DOHH2 (cell line): ENCODE measurements at regions not wholly inside any gene's neighbourhood (a gene's known extent, or its start where the extent isn't known, plus 50 kb on each side); places are given as distances from the start of the nearest gene placed in this dataset.

Source experiments
- H3F3A ChIP-seq: fragments of 200-600 bp; sonication (generic), shearing (Covaris generic); 2 replicates; pipeline ENCODE4 v1.6.0; 2016; ENCODE audit warnings: antibody characterized with exemption, mild to moderate bottlenecking; ENCODE audit not compliant: control insufficient read depth, insufficient read depth
- H3K27ac ChIP-seq: fragments of 200-600 bp; sonication (generic); 2 replicates; pipeline ENCODE4 v1.5.1; 2014; ENCODE audit warnings: low read depth, mild to moderate bottlenecking, low read length, moderate library complexity
- H3K27me3 ChIP-seq: fragments of 200-600 bp; sonication (generic); 2 replicates; pipeline ENCODE4 v1.6.1; 2014; ENCODE audit warnings: mild to moderate bottlenecking, low read length, mixed read lengths; ENCODE audit not compliant: control insufficient read depth
- H3K36me3 ChIP-seq: fragments of 200-600 bp; sonication (generic); 2 replicates; pipeline ENCODE4 v1.6.1; 2014; ENCODE audit warnings: mild to moderate bottlenecking, low read length, moderate library complexity, mixed read lengths; ENCODE audit not compliant: control insufficient read depth
- H3K4me1 ChIP-seq: fragments of 200-600 bp; sonication (generic); 2 replicates; pipeline ENCODE4 v1.6.1; 2014; ENCODE audit warnings: mild to moderate bottlenecking, low read length, mixed read lengths; ENCODE audit not compliant: control insufficient read depth
- H3K4me2 ChIP-seq: fragments of 200-600 bp; sonication (generic); 2 replicates; pipeline ENCODE4 v1.6.0; 2014; ENCODE audit warnings: mild to moderate bottlenecking, low read length, moderate library complexity
- H3K4me3 ChIP-seq: fragments of 200-600 bp; sonication (generic); 2 replicates; pipeline ENCODE4 v1.5.1; 2014; ENCODE audit warnings: mild to moderate bottlenecking, low read length, mixed read lengths
- H3K79me2 ChIP-seq: fragments of 200-600 bp; sonication (generic); 2 replicates; pipeline ENCODE4 v1.6.1; 2014; ENCODE audit warnings: mild to moderate bottlenecking, low read length, mixed read lengths; ENCODE audit not compliant: control insufficient read depth
- H3K9me2 ChIP-seq: fragments of 200-600 bp; sonication (generic); replicated peaks from 2 replicates; pipeline ENCODE4 v1.6.1; 2014; ENCODE audit warnings: mild to moderate bottlenecking, low read length, mixed read lengths; ENCODE audit not compliant: control insufficient read depth
- H3K9me3 ChIP-seq: fragments of 200-600 bp; sonication (generic); 2 replicates; pipeline ENCODE4 v1.6.1; 2014; ENCODE audit warnings: antibody characterized with exemption, low read length, mixed read lengths; ENCODE audit not compliant: control insufficient read depth, insufficient read depth
- H4K20me1 ChIP-seq: fragments of 200-600 bp; sonication (generic); 2 replicates; pipeline ENCODE4 v1.6.0; 2014; ENCODE audit warnings: low read depth, mild to moderate bottlenecking, antibody characterized with exemption, low read length, moderate library complexity; ENCODE audit not compliant: control insufficient read depth, insufficient read depth
- EZH2phosphoT487 ChIP-seq: fragments of 200-600 bp; sonication (generic); IDR thresholded peaks from 2 replicates; pipeline ENCODE4 v1.6.1; 2017; ENCODE audit warnings: borderline replicate concordance, mild to moderate bottlenecking, antibody characterized with exemption, low read length, moderate library complexity, mixed read lengths
- TF ChIP-seq, protein P1 (sequence below): fragments of 200-600 bp; sonication (generic); IDR thresholded peaks from one replicate; pipeline ENCODE4 v1.5.1; 2014; ENCODE audit warnings: antibody characterized with exemption, mild to moderate bottlenecking, low read depth, low read length; ENCODE audit not compliant: poor library complexity, severe bottlenecking

GRCh38 chr12:83408146-83408545 lies 721.4 kb downstream of the TMTC2 start:
- Histone ChIP-seq H3K36me3 (no peaks in the 10 kb centered on the region), H3K4me3 (no peak overlapping the region), H3K9me3 (no peaks in the 10 kb centered on the region), H3K9me2 (no peaks in the 10 kb centered on the region), H3K4me1 (no peaks in the 10 kb centered on the region), H3F3A (no peaks in the 10 kb centered on the region), H3K27ac (no peak overlapping the region), H4K20me1 (no peaks in the 10 kb centered on the region), H3K4me2 (no peak overlapping the region), H3K27me3 (no peaks in the 10 kb centered on the region), H3K79me2 (no peaks in the 10 kb centered on the region)
- no peak for TF ChIP-seq EZH2phosphoT487
- TF ChIP-seq, protein P1, sequence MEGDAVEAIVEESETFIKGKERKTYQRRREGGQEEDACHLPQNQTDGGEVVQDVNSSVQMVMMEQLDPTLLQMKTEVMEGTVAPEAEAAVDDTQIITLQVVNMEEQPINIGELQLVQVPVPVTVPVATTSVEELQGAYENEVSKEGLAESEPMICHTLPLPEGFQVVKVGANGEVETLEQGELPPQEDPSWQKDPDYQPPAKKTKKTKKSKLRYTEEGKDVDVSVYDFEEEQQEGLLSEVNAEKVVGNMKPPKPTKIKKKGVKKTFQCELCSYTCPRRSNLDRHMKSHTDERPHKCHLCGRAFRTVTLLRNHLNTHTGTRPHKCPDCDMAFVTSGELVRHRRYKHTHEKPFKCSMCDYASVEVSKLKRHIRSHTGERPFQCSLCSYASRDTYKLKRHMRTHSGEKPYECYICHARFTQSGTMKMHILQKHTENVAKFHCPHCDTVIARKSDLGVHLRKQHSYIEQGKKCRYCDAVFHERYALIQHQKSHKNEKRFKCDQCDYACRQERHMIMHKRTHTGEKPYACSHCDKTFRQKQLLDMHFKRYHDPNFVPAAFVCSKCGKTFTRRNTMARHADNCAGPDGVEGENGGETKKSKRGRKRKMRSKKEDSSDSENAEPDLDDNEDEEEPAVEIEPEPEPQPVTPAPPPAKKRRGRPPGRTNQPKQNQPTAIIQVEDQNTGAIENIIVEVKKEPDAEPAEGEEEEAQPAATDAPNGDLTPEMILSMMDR: no peak

- no peaks in the 10 kb centered on the region for H3K9me2 ChIP-seq
These were observed 717.8 kb downstream of the TMTC2 start for GRCh38 chr12:83404521-83404920.

DNA sequence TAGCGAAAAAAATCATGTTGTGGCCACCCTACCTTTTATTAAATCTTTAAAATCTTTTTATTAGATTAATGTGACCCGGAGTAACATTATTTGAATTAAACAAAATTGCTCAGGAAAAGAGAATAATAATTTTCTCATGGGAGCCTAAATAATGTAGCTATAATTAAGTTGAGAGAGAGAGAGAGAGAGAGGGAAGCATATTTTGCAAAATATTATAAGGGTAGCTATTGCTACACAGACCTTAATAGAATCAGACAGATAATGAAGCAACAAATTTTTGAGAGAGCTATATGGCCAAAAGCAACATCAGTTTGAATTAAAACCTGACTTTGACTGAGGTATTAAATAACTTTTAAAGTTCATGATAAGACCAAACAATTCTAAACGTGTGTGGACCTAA lies 703.5 kb downstream of the TMTC2 start:
- no peaks in the 10 kb centered on the region for H3K4me1 ChIP-seq
- H3K9me2 ChIP-seq: no peaks in the 10 kb centered on the region
- no peaks in the 10 kb centered on the region for H3K9me3 ChIP-seq
- H3K27ac ChIP-seq: no peak overlapping the region
- H3K4me3 ChIP-seq: no peak overlapping the region
- H3K4me2 ChIP-seq: no peak overlapping the region
- no peaks in the 10 kb centered on the region for H3F3A ChIP-seq
- no peaks in the 10 kb centered on the region for H3K79me2 ChIP-seq
- TF ChIP-seq, protein P1: no peak
- no peak for TF ChIP-seq EZH2phosphoT487
- H3K36me3 ChIP-seq: no peaks in the 10 kb centered on the region
- H4K20me1 ChIP-seq: no peaks in the 10 kb centered on the region
- no peaks in the 10 kb centered on the region for H3K27me3 ChIP-seq

More at GRCh38 chr12:83404521-83404920, 717.8 kb downstream of the TMTC2 start:
- no peaks in the 10 kb centered on the region for H3K36me3 ChIP-seq
- H3K79me2 ChIP-seq: no peaks in the 10 kb centered on the region
- TF ChIP-seq, protein P1: no peak
- no peak for TF ChIP-seq EZH2phosphoT487
- no peak overlapping the region for H3K4me3 ChIP-seq
- no peaks in the 10 kb centered on the region for H3F3A ChIP-seq
- H3K27ac ChIP-seq: no peak overlapping the region
- no peaks in the 10 kb centered on the region for H3K4me1 ChIP-seq
- no peaks in the 10 kb centered on the region for H3K27me3 ChIP-seq
- H3K9me3 ChIP-seq: no peaks in the 10 kb centered on the region
- no peak overlapping the region for H3K4me2 ChIP-seq
- H4K20me1 ChIP-seq: no peaks in the 10 kb centered on the region
